ENCODE measurements at regions not wholly inside any gene's neighbourhood (a gene's known extent, or its start where the extent isn't known, plus 50 kb on each side); places are given as distances from the start of the nearest gene placed in this dataset.
"Not testable (repeated sequence)": the region's sequence is repeated elsewhere in the genome, so short reads cannot be mapped to it uniquely, and the experiment has no call there.

DNA sequence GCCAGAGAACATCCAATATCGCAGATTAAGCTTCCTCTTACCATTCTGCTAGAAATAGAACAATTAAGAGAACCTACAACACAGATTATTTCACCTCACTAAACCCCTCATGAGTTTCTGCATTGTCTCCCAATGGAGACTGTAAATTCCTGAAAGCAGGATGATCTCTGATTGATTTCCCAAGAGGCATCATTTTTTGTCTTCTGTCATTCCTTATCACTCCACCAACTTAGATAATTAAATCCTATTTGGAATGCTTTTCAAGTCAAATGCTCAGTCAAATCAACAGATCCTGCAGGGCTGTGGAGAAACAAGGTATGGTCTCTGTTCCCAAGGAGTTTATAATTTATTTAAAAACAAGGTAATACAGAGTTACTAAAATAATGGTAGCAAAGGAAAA, 161.5 kb downstream of the MTERF1 start:
- H3K9me3 ChIP-seq (ENCODE audit: insufficient read depth, low read depth, low read length) = no peaks in the 10 kb centered on the region
- H3K36me3 ChIP-seq (ENCODE audit: insufficient read depth, low read length) = no peaks in the 10 kb centered on the region
- TF ChIP-seq, protein P1, sequence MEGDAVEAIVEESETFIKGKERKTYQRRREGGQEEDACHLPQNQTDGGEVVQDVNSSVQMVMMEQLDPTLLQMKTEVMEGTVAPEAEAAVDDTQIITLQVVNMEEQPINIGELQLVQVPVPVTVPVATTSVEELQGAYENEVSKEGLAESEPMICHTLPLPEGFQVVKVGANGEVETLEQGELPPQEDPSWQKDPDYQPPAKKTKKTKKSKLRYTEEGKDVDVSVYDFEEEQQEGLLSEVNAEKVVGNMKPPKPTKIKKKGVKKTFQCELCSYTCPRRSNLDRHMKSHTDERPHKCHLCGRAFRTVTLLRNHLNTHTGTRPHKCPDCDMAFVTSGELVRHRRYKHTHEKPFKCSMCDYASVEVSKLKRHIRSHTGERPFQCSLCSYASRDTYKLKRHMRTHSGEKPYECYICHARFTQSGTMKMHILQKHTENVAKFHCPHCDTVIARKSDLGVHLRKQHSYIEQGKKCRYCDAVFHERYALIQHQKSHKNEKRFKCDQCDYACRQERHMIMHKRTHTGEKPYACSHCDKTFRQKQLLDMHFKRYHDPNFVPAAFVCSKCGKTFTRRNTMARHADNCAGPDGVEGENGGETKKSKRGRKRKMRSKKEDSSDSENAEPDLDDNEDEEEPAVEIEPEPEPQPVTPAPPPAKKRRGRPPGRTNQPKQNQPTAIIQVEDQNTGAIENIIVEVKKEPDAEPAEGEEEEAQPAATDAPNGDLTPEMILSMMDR (conservative IDR thresholded peaks at IDR 0.05; ENCODE audit: low read length) = no peak
- H2AFZ ChIP-seq (ENCODE audit: low read length) = no peak overlapping the region
- H3K79me2 ChIP-seq (ENCODE audit: insufficient read depth, low read length) = no peaks in the 10 kb centered on the region
- no peaks in the 10 kb centered on the region for H4K20me1 ChIP-seq (ENCODE audit: insufficient read depth, low read length, poor library complexity, severe bottlenecking)
- no peaks in the 10 kb centered on the region for H3K4me1 ChIP-seq (ENCODE audit: insufficient read depth, low read length, poor library complexity, severe bottlenecking)
- no peaks in the 10 kb centered on the region for H3K27me3 ChIP-seq (ENCODE audit: insufficient read depth, low read length, poor library complexity, severe bottlenecking)
- H3K9ac ChIP-seq (ENCODE audit: low read depth, low read length, poor library complexity, severe bottlenecking) = no peak overlapping the region
- H3K4me2 ChIP-seq (ENCODE audit: low read depth, low read length, poor library complexity, severe bottlenecking) = no peak overlapping the region
- H3K9me2 ChIP-seq (replicated peaks; ENCODE audit: low read depth, low read length) = no peaks in the 10 kb centered on the region
- H3K4me3 ChIP-seq (ENCODE audit: low read length, poor library complexity, severe bottlenecking) = no peak overlapping the region
- no peaks in the 10 kb centered on the region for H3F3A ChIP-seq (ENCODE audit: low read depth)

DNA sequence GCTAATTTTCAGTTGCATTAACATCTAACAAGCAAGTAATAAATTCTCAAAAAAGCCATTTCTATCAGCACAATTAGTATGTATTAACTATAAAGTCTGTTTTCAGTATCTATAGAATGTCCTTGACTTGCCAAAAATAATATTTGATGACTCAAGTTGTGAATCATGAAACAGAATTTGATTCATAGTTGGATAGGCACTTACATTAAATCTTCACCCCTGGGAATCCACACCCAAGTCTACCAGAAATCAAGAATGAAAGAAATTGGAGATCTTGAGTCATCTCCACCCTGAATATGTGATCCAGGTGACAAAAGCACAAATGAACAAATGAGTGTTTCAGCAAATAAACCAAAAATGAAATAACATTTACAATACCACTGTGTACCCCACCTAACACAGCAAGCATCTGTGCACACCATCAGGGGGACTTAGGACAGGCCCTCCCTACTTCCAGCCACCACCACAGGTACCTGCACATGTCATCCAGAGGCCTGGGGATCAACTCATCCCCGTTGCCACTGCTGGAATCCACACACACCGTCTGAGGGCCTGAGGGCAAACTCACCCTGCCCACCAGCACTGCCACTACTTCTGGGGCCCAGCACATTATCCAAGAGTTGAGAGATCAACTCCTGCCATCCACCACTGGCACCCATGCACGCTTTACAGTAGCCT, 160.1 kb downstream of the MTERF1 start:
- no peak for TF ChIP-seq EZH2phosphoT487 (IDR thresholded peaks at IDR 0.05; ENCODE audit: borderline replicate concordance)
- TF ChIP-seq, protein P1 (conservative IDR thresholded peaks at IDR 0.05; ENCODE audit: low read length) = no peak

DNA sequence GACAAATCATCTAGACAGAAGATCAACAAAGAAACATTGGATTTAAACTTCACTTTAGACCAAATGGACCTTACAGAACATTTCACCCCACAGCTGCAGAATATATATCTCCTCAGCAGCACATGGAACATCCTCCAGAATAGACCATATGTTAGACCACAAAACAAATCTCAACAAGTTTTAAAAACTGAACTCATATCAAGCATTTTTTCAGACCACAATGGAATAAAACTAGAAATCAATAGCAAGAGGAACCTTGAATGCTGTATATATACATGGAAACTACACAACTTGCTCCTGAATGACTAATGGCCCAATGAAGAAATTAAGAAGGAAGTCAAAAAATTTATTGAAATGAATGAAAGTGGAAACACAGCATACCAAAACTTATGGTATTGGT, 157.7 kb downstream of the MTERF1 start:
- Histone ChIP-seq H4K20me1 (ENCODE audit: insufficient read depth, low read length, poor library complexity, severe bottlenecking) (no peaks in the 10 kb centered on the region), H3K79me2 (ENCODE audit: insufficient read depth, low read length) (no peaks in the 10 kb centered on the region), H3K4me2 (ENCODE audit: low read depth, low read length, poor library complexity, severe bottlenecking) (no peak overlapping the region), H3K4me3 (ENCODE audit: low read length, poor library complexity, severe bottlenecking) (no peak overlapping the region), H3K4me1 (ENCODE audit: insufficient read depth, low read length, poor library complexity, severe bottlenecking) (no peaks in the 10 kb centered on the region), H2AFZ (ENCODE audit: low read length) (no peak overlapping the region), H3K27me3 (ENCODE audit: insufficient read depth, low read length, poor library complexity, severe bottlenecking) (no peaks in the 10 kb centered on the region), H3K9ac (ENCODE audit: low read depth, low read length, poor library complexity, severe bottlenecking) (no peak overlapping the region), H3K9me3 (ENCODE audit: insufficient read depth, low read depth, low read length) (no peaks in the 10 kb centered on the region), H3K36me3 (ENCODE audit: insufficient read depth, low read length) (no peaks in the 10 kb centered on the region), H3F3A (ENCODE audit: low read depth) (no peaks in the 10 kb centered on the region), H3K9me2 (replicated peaks; ENCODE audit: low read depth, low read length) (no peaks in the 10 kb centered on the region)
- TF ChIP-seq EZH2phosphoT487 (IDR thresholded peaks at IDR 0.05; ENCODE audit: borderline replicate concordance) = no peak
- TF ChIP-seq, protein P1 (conservative IDR thresholded peaks at IDR 0.05; ENCODE audit: low read length) = no peak

More for the DNA sequence above, 160.1 kb downstream of the MTERF1 start:
- H3K9ac ChIP-seq (ENCODE audit: low read depth, low read length, poor library complexity, severe bottlenecking) = no peak overlapping the region
- no peaks in the 10 kb centered on the region for H3K9me2 ChIP-seq (replicated peaks; ENCODE audit: low read depth, low read length)
- no peaks in the 10 kb centered on the region for H3K27me3 ChIP-seq (ENCODE audit: insufficient read depth, low read length, poor library complexity, severe bottlenecking)
- H3K79me2 ChIP-seq (ENCODE audit: insufficient read depth, low read length) = no peaks in the 10 kb centered on the region
- H3K4me2 ChIP-seq (ENCODE audit: low read depth, low read length, poor library complexity, severe bottlenecking) = no peak overlapping the region
- H4K20me1 ChIP-seq (ENCODE audit: insufficient read depth, low read length, poor library complexity, severe bottlenecking) = no peaks in the 10 kb centered on the region
- no peaks in the 10 kb centered on the region for H3K4me1 ChIP-seq (ENCODE audit: insufficient read depth, low read length, poor library complexity, severe bottlenecking)
- H3F3A ChIP-seq (ENCODE audit: low read depth) = no peaks in the 10 kb centered on the region
- no peak overlapping the region for H2AFZ ChIP-seq (ENCODE audit: low read length)
- H3K9me3 ChIP-seq (ENCODE audit: insufficient read depth, low read depth, low read length) = no peaks in the 10 kb centered on the region
- no peak overlapping the region for H3K4me3 ChIP-seq (ENCODE audit: low read length, poor library complexity, severe bottlenecking)
- H3K36me3 ChIP-seq (ENCODE audit: insufficient read depth, low read length) = no peaks in the 10 kb centered on the region

DNA sequence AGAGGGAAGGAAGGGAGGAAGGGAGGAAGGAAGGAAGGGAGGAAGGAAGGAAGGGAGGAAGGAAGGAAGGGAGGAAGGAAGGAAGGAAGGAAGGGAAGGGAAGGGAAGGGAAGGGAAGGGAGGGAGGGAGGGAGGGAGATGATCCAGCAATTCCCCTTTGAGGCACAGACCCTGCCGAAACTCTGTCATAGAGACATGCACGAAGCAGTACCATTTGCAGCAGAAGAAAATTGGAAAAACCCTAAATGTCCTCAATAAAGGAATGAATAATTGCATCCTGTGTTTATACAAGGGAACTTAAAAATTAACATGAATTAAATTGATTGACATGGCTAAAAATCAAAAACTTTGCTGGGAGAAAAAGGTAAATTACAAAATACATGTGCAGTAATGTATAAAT, 151.5 kb downstream of the MTERF1 start:
- H4K20me1 ChIP-seq (ENCODE audit: insufficient read depth, low read length, poor library complexity, severe bottlenecking); H2AFZ ChIP-seq (ENCODE audit: low read length); H3K9ac ChIP-seq (ENCODE audit: low read depth, low read length, poor library complexity, severe bottlenecking); H3K79me2 ChIP-seq (ENCODE audit: insufficient read depth, low read length); H3K4me2 ChIP-seq (ENCODE audit: low read depth, low read length, poor library complexity, severe bottlenecking); H3K4me3 ChIP-seq (ENCODE audit: low read length, poor library complexity, severe bottlenecking); H3K36me3 ChIP-seq (ENCODE audit: insufficient read depth, low read length); H3K4me1 ChIP-seq (ENCODE audit: insufficient read depth, low read length, poor library complexity, severe bottlenecking); H3K9me2 ChIP-seq (replicated peaks; ENCODE audit: low read depth, low read length); H3F3A ChIP-seq (ENCODE audit: low read depth); H3K9me3 ChIP-seq (ENCODE audit: insufficient read depth, low read depth, low read length); H3K27me3 ChIP-seq (ENCODE audit: insufficient read depth, low read length, poor library complexity, severe bottlenecking): not testable (repeated sequence)
